ENCODE measurements at regions not wholly inside any gene's neighbourhood (a gene's known extent, or its start where the extent isn't known, plus 50 kb on each side); places are given as distances from the start of the nearest gene placed in this dataset.

DNA sequence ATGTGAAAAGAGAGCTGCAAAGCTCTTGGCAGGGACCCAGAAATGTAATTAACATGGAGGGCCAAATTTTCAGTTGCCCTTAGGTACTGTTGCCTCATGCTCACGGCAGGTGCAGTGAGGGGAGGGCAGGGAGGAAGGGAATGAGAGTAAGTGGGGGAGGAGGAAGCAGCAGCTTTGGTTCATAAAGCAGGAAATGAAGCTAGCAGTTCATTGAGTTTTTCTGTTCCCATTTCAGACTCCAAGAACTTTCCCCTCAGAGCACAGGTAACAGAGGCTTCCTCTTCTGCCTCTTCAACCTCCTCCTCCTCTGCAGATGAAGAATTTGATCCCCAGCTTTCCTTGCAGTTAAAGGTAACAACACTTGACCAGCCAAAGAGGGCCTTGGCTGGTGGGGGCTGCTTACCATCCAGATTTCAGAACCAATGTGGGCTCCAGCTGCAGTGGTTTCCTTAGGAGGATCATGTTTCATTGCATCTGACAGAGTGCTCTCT is 57.9 kb upstream of the PARVA start (continued):
- TF ChIP-seq, protein P1, sequence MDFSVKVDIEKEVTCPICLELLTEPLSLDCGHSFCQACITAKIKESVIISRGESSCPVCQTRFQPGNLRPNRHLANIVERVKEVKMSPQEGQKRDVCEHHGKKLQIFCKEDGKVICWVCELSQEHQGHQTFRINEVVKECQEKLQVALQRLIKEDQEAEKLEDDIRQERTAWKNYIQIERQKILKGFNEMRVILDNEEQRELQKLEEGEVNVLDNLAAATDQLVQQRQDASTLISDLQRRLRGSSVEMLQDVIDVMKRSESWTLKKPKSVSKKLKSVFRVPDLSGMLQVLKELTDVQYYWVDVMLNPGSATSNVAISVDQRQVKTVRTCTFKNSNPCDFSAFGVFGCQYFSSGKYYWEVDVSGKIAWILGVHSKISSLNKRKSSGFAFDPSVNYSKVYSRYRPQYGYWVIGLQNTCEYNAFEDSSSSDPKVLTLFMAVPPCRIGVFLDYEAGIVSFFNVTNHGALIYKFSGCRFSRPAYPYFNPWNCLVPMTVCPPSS (IDR thresholded peaks at IDR 0.05), result no peak
- TF ChIP-seq ATAD3A (CRISPR knock-in tag; IDR thresholded peaks at IDR 0.05), result no peak
- TF ChIP-seq MYNN (CRISPR knock-in tag; IDR thresholded peaks at IDR 0.05; ENCODE audit: low read depth), result no peak

DNA sequence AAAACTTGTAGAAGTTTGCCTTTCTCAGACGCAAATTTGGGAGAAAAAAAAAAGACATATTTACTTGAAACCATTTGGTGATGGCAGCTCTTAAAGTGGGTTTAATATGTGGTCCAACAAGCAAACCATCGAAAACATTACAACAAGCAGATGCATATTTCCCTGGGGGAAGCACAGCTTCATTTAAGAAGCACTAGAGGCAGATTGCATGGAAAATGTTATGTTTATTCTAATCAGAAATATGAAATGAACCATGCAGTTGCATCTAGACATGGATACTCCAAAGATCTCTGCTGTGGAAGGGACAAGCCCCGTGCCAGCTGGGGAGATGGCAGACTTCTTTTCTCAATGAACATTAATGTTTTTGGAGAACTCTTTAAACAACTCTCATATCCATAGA is 57.4 kb upstream of the PARVA start:
- no peak for ATAC-seq
- Histone ChIP-seq H3K36me3 (replicated peaks in 1 of 2; ENCODE audit: control insufficient read depth in 1 of 2, insufficient read depth in 2 of 2, low read length in 2 of 2) (no peaks in the 10 kb centered on the region), H3K79me2 (ENCODE audit: insufficient read depth, low read length) (no peaks in the 10 kb centered on the region), H3K9ac (ENCODE audit: insufficient read depth, low read depth, low read length) (no peak overlapping the region), H4K20me1 (ENCODE audit: insufficient read depth, low read length) (no peaks in the 10 kb centered on the region), H3K27ac (ENCODE audit: extremely low read length, insufficient read depth, low read length) (no peak overlapping the region), H3K4me3 (replicated peaks in 1 of 3; ENCODE audit: insufficient read depth in 1 of 3, low read depth in 2 of 3, low read length in 3 of 3) (no peak overlapping the region), H3K4me2 (ENCODE audit: low read depth, low read length) (no peak overlapping the region), H3K27me3 (ENCODE audit: control insufficient read depth in 1 of 2, insufficient read depth in 2 of 2, low read length in 2 of 2) (peaks cover 1 to 15% of the 10 kb centered on the region in 2 experiments; a peak in 1 of 5 replicates), H2AFZ (ENCODE audit: low read length) (no peak overlapping the region), H3K9me3 (ENCODE audit: low read length) (no peaks in the 10 kb centered on the region), H3K4me1 (ENCODE audit: insufficient read depth, low read length) (no peaks in the 10 kb centered on the region)
- 15% methylated on average over 3 of the region's 3 CpGs for WGBS (ENCODE audit: low lambda C conversion rate)
- FAIRE-seq, result no peak
- BruUV-seq (replicated peaks), result no TSS peak
- DNase-seq (ENCODE audit: low spot score), result no peak
- CTCF ChIA-PET (ENCODE audit: low intra/inter-chr PET ratio, low total read pairs), result no interaction called here
- POLR2A ChIA-PET, result no interaction called here
- in situ Hi-C loops (cut with HindIII; ENCODE audit: extremely low pct_ligation_motif_present, low pct_unique_long_range_greater_than_20kb), result loop anchor here (25.0 kb wide), 1 partner anchor 867 kb away; no protein-coding TSS in a partner anchor
- intact Hi-C loops (cut with micrococcal nuclease; ENCODE audit: unreplicated experiment), result no loop called here
- TF ChIP-seq, protein P2, sequence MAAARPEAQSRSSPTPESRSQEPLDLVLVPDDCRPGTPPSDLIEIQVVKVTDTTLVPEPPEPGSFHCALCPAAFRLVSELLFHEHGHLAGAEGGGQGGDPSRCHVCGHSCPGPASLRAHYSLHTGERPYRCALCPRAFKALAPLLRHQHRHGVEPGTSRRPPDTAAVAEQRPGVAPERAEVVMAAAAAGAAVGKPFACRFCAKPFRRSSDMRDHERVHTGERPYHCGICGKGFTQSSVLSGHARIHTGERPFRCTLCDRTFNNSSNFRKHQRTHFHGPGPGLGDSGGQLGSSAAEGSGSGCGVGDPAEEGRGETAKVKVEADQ (CRISPR knock-in tag; IDR thresholded peaks at IDR 0.05; ENCODE audit: borderline replicate concordance), result no peak
- TF ChIP-seq SRSF9 (IDR thresholded peaks at IDR 0.05; ENCODE audit: borderline replicate concordance, insufficient read depth, low read depth, low read length, poor library complexity, severe bottlenecking) (no peak), ZNF878 (CRISPR knock-in tag; IDR thresholded peaks at IDR 0.05) (no peak), ZNF615 (CRISPR knock-in tag; IDR thresholded peaks at IDR 0.05; ENCODE audit: borderline replicate concordance) (no peak), ZNF678 (CRISPR knock-in tag; IDR thresholded peaks at IDR 0.05) (no peak), ZNF225 (CRISPR knock-in tag; IDR thresholded peaks at IDR 0.05) (no peak), KLF6 (CRISPR knock-in tag; IDR thresholded peaks at IDR 0.05) (no peak), HOXA7 (CRISPR knock-in tag; IDR thresholded peaks at IDR 0.05) (no peak), ZNF720 (CRISPR knock-in tag; IDR thresholded peaks at IDR 0.05) (no peak), ZFYVE20 (CRISPR knock-in tag; IDR thresholded peaks at IDR 0.05; ENCODE audit: borderline replicate concordance, low read depth) (no peak)
- TF ChIP-seq, protein P3, sequence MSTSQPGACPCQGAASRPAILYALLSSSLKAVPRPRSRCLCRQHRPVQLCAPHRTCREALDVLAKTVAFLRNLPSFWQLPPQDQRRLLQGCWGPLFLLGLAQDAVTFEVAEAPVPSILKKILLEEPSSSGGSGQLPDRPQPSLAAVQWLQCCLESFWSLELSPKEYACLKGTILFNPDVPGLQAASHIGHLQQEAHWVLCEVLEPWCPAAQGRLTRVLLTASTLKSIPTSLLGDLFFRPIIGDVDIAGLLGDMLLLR (CRISPR knock-in tag; IDR thresholded peaks at IDR 0.05), result no peak
- TF ChIP-seq, protein P4, sequence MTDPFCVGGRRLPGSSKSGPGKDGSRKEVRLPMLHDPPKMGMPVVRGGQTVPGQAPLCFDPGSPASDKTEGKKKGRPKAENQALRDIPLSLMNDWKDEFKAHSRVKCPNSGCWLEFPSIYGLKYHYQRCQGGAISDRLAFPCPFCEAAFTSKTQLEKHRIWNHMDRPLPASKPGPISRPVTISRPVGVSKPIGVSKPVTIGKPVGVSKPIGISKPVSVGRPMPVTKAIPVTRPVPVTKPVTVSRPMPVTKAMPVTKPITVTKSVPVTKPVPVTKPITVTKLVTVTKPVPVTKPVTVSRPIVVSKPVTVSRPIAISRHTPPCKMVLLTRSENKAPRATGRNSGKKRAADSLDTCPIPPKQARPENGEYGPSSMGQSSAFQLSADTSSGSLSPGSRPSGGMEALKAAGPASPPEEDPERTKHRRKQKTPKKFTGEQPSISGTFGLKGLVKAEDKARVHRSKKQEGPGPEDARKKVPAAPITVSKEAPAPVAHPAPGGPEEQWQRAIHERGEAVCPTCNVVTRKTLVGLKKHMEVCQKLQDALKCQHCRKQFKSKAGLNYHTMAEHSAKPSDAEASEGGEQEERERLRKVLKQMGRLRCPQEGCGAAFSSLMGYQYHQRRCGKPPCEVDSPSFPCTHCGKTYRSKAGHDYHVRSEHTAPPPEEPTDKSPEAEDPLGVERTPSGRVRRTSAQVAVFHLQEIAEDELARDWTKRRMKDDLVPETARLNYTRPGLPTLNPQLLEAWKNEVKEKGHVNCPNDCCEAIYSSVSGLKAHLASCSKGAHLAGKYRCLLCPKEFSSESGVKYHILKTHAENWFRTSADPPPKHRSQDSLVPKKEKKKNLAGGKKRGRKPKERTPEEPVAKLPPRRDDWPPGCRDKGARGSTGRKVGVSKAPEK (CRISPR knock-in tag; IDR thresholded peaks at IDR 0.05; ENCODE audit: borderline replicate concordance), result no peak
- TF ChIP-seq, protein P5, sequence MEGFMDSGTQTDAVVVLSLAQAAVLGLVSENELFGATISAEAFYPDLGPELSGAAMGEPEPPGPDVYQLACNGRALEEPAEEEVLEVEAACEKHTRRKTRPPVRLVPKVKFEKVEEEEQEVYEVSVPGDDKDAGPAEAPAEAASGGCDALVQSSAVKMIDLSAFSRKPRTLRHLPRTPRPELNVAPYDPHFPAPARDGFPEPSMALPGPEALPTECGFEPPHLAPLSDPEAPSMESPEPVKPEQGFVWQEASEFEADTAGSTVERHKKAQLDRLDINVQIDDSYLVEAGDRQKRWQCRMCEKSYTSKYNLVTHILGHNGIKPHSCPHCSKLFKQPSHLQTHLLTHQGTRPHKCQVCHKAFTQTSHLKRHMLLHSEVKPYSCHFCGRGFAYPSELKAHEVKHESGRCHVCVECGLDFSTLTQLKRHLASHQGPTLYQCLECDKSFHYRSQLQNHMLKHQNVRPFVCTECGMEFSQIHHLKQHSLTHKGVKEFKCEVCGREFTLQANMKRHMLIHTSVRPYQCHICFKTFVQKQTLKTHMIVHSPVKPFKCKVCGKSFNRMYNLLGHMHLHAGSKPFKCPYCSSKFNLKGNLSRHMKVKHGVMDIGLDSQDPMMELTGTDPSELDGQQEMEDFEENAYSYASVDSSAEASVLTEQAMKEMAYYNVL (CRISPR knock-in tag; IDR thresholded peaks at IDR 0.05; ENCODE audit: borderline replicate concordance), result no peak

Data from HepG2 (cell line).